WTC11 (cell line): ENCODE measurements at regions not wholly inside any gene's neighbourhood (a gene's known extent, or its start where the extent isn't known, plus 50 kb on each side); places are given as distances from the start of the nearest gene placed in this dataset.

Source experiments
- ATAC-seq: fragments of 200-7000 bp; cut with Tn5 transposase; 2 replicates; pipeline ENCODE4 v1.10.0; 2021; ENCODE audit warnings: mild to moderate bottlenecking, moderate library complexity
- CTCF ChIA-PET: fragments of 300-600 bp; sonication (Branson Sonifier 250); formaldehyde crosslinking; loops from one replicate; lab custom pipeline; 2021; ENCODE audit warnings: antibody characterized with exemption; lab: Charles Lee
- POLR2A ChIA-PET: fragments of 350-600 bp; sonication (Branson Sonifier 250); formaldehyde crosslinking; loops from one replicate; lab custom pipeline; 2021; ENCODE audit warnings: antibody characterized with exemption; lab: Charles Lee
- DNase-seq: peaks from one replicate; pipeline ENCODE4 v3.0.0; 2021; ENCODE audit warnings: low spot score
- H3K27ac Mint-ChIP-seq: 2 replicates; pipeline ENCODE4 v1.8.0; 2021; ENCODE audit warnings: mixed read lengths
- H3K27me3 Mint-ChIP-seq: 2 replicates; pipeline ENCODE4 v1.8.0; 2021; ENCODE audit warnings: low read depth, mild to moderate bottlenecking, moderate library complexity, mixed read lengths
- H3K36me3 Mint-ChIP-seq: 2 replicates; pipeline ENCODE4 v1.8.0; 2021; ENCODE audit warnings: mixed read lengths
- H3K4me1 Mint-ChIP-seq: 2 replicates; pipeline ENCODE4 v1.8.0; 2022; ENCODE audit warnings: mixed read lengths
- H3K4me3 Mint-ChIP-seq: 2 replicates; pipeline ENCODE4 v1.8.0; 2021; ENCODE audit warnings: mild to moderate bottlenecking, moderate library complexity, mixed read lengths
- H3K9me3 Mint-ChIP-seq: 2 replicates; pipeline ENCODE4 v1.8.0; 2021; ENCODE audit warnings: mixed read lengths
- ATF3 ChIP-seq: sonication (generic); formaldehyde crosslinking; conservative IDR thresholded peaks from 2 replicates; pipeline ENCODE4 v1.8.1; 2022; ENCODE audit warnings: mild to moderate bottlenecking, missing genetic modification reagents
- CBFB ChIP-seq: sonication (generic); formaldehyde crosslinking; IDR thresholded peaks from 2 replicates; pipeline ENCODE4 v1.8.1; 2022; ENCODE audit warnings: mild to moderate bottlenecking, low read depth, missing genetic modification reagents
- CREB1 ChIP-seq: sonication (generic); formaldehyde crosslinking; IDR thresholded peaks from 2 replicates; pipeline ENCODE4 v1.8.0; 2023; ENCODE audit warnings: mild to moderate bottlenecking, missing genetic modification reagents
- CREM ChIP-seq: sonication (generic); formaldehyde crosslinking; IDR thresholded peaks from 2 replicates; pipeline ENCODE4 v1.8.1; 2022; ENCODE audit warnings: mild to moderate bottlenecking, missing genetic modification reagents, moderate library complexity
- CTCF ChIP-seq: fragments of 200-600 bp; IDR thresholded peaks from 2 replicates; pipeline ENCODE4 v1.8.0; 2022; ENCODE audit warnings: antibody characterized with exemption
- E2F1 ChIP-seq: sonication (generic); formaldehyde crosslinking; IDR thresholded peaks from 2 replicates; pipeline ENCODE4 v1.8.0; 2022; ENCODE audit warnings: mild to moderate bottlenecking, missing genetic modification reagents
- ETV6 ChIP-seq: sonication (generic); formaldehyde crosslinking; IDR thresholded peaks from 2 replicates; pipeline ENCODE4 v1.8.1; 2022; ENCODE audit warnings: mild to moderate bottlenecking, missing genetic modification reagents
- FOXJ3 ChIP-seq: sonication (generic); formaldehyde crosslinking; IDR thresholded peaks from 2 replicates; pipeline ENCODE4 v1.9.0; 2021; ENCODE audit warnings: missing genetic modification reagents, mild to moderate bottlenecking, borderline replicate concordance
- FOXK1 ChIP-seq: sonication (generic); formaldehyde crosslinking; IDR thresholded peaks from 2 replicates; pipeline ENCODE4 v1.8.0; 2022; ENCODE audit warnings: mild to moderate bottlenecking, moderate library complexity, missing genetic modification reagents
- FOXP1 ChIP-seq: sonication (generic); formaldehyde crosslinking; IDR thresholded peaks from 2 replicates; pipeline ENCODE4 v1.8.0; 2022; ENCODE audit warnings: missing genetic modification reagents, mild to moderate bottlenecking, moderate library complexity, borderline replicate concordance
- GRHL2 ChIP-seq: fragments of 250-450 bp; sonication (Bioruptor Pico); IDR thresholded peaks from 2 replicates; pipeline ENCODE4 v1.8.0; 2022; ENCODE audit warnings: mild to moderate bottlenecking, moderate library complexity; ENCODE audit not compliant: insufficient replicate concordance, severe bottlenecking
- JAZF1 ChIP-seq: fragments of 250-450 bp; sonication (Bioruptor Pico); IDR thresholded peaks from 2 replicates; pipeline ENCODE4 v1.9.0; 2021; ENCODE audit warnings: moderate library complexity, mild to moderate bottlenecking, inconsistent platforms
- MYBL2 ChIP-seq: sonication (generic); formaldehyde crosslinking; IDR thresholded peaks from 2 replicates; pipeline ENCODE4 v1.8.1; 2023; ENCODE audit warnings: mild to moderate bottlenecking, moderate library complexity, missing genetic modification reagents
- NR2C2 ChIP-seq: sonication (generic); formaldehyde crosslinking; IDR thresholded peaks from 2 replicates; pipeline ENCODE4 v1.8.0; 2022; ENCODE audit warnings: mild to moderate bottlenecking, missing genetic modification reagents
- NR3C1 ChIP-seq: sonication (generic); formaldehyde crosslinking; conservative IDR thresholded peaks from 2 replicates; pipeline ENCODE4 v1.8.1; 2023; ENCODE audit warnings: low read depth, mild to moderate bottlenecking, missing genetic modification reagents
- RORB ChIP-seq: fragments of 250-450 bp; sonication (Bioruptor Pico); IDR thresholded peaks from 2 replicates; pipeline ENCODE4 v1.9.0; 2021; ENCODE audit warnings: mild to moderate bottlenecking
- SOX15 ChIP-seq: fragments of 250-450 bp; sonication (Bioruptor Pico); IDR thresholded peaks from 2 replicates; pipeline ENCODE4 v1.9.0; 2021; ENCODE audit warnings: mild to moderate bottlenecking
- USF2 ChIP-seq: sonication (generic); formaldehyde crosslinking; IDR thresholded peaks from 2 replicates; pipeline ENCODE4 v1.8.1; 2023; ENCODE audit warnings: mild to moderate bottlenecking, missing genetic modification reagents, moderate library complexity
- ZNF138 ChIP-seq: sonication (generic); formaldehyde crosslinking; conservative IDR thresholded peaks from 2 replicates; pipeline ENCODE4 v1.8.1; 2022; ENCODE audit warnings: mild to moderate bottlenecking, moderate library complexity, missing genetic modification reagents
- ZNF219 ChIP-seq: sonication (generic); formaldehyde crosslinking; IDR thresholded peaks from 2 replicates; pipeline ENCODE4 v1.8.0; 2023; ENCODE audit warnings: missing genetic modification reagents, mild to moderate bottlenecking, borderline replicate concordance
- ZNF232 ChIP-seq: sonication (generic); formaldehyde crosslinking; IDR thresholded peaks from 2 replicates; pipeline ENCODE4 v1.8.0; 2022; ENCODE audit warnings: mild to moderate bottlenecking, missing genetic modification reagents
- ZNF317 ChIP-seq: sonication (generic); formaldehyde crosslinking; IDR thresholded peaks from 2 replicates; pipeline ENCODE4 v1.8.1; 2023; ENCODE audit warnings: low read depth, mild to moderate bottlenecking, moderate library complexity, missing genetic modification reagents, borderline replicate concordance
- ZNF396 ChIP-seq: fragments of 250-450 bp; sonication (Bioruptor Pico); IDR thresholded peaks from 2 replicates; pipeline ENCODE4 v1.8.0; 2021; ENCODE audit warnings: mild to moderate bottlenecking, moderate library complexity, borderline replicate concordance
- ZNF416 ChIP-seq: fragments of 250-450 bp; sonication (Bioruptor Pico); IDR thresholded peaks from 2 replicates; pipeline ENCODE4 v1.9.0; 2021; ENCODE audit warnings: mild to moderate bottlenecking, inconsistent platforms
- ZNF423 ChIP-seq: fragments of 250-450 bp; sonication (Bioruptor Pico); IDR thresholded peaks from 2 replicates; pipeline ENCODE4 v2.1.2; 2022; ENCODE audit warnings: mild to moderate bottlenecking, moderate library complexity
- TF ChIP-seq, protein P1 (sequence below): sonication (generic); formaldehyde crosslinking; IDR thresholded peaks from 2 replicates; pipeline ENCODE4 v1.8.1; 2023; ENCODE audit warnings: mild to moderate bottlenecking, missing genetic modification reagents
- TF ChIP-seq, protein P2 (sequence below): fragments of 250-450 bp; sonication (Bioruptor Pico); IDR thresholded peaks from 2 replicates; pipeline ENCODE4 v1.8.0; 2021; ENCODE audit warnings: mild to moderate bottlenecking
- TF ChIP-seq, protein P3 (sequence below): sonication (generic); formaldehyde crosslinking; IDR thresholded peaks from 2 replicates; pipeline ENCODE4 v1.8.1; 2023; ENCODE audit warnings: mild to moderate bottlenecking, moderate library complexity, missing genetic modification reagents

- DNase-seq, result no peak
- ATAC-seq, result no peak
- peaks cover 3% of the 10 kb centered on the region for H3K27me3 Mint-ChIP-seq
- H3K9me3 Mint-ChIP-seq, result peaks cover 5% of the 10 kb centered on the region
- H3K4me1 Mint-ChIP-seq, result no peaks in the 10 kb centered on the region
- TF ChIP-seq E2F1, result no peak
- TF ChIP-seq NR2C2, result no peak
- TF ChIP-seq ZNF138 (CRISPR knock-in tag), result no peak
- no peak for TF ChIP-seq MYBL2 (CRISPR knock-in tag)
- no peak for TF ChIP-seq FOXK1 (CRISPR knock-in tag)
- TF ChIP-seq RORB (CRISPR knock-in tag), result no peak
- no peak for TF ChIP-seq ZNF232 (CRISPR knock-in tag)
- no peak for TF ChIP-seq CBFB (CRISPR knock-in tag)
- TF ChIP-seq ZNF416, result no peak
- TF ChIP-seq ZNF396 (CRISPR knock-in tag), result no peak
- TF ChIP-seq, protein P1, sequence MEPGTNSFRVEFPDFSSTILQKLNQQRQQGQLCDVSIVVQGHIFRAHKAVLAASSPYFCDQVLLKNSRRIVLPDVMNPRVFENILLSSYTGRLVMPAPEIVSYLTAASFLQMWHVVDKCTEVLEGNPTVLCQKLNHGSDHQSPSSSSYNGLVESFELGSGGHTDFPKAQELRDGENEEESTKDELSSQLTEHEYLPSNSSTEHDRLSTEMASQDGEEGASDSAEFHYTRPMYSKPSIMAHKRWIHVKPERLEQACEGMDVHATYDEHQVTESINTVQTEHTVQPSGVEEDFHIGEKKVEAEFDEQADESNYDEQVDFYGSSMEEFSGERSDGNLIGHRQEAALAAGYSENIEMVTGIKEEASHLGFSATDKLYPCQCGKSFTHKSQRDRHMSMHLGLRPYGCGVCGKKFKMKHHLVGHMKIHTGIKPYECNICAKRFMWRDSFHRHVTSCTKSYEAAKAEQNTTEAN (CRISPR knock-in tag), result no peak
- TF ChIP-seq ZNF219 (CRISPR knock-in tag), result no peak
- no peak for TF ChIP-seq CREB1
- TF ChIP-seq FOXP1 (CRISPR knock-in tag), result no peak
- TF ChIP-seq USF2, result no peak
- no peak for TF ChIP-seq CREM (CRISPR knock-in tag)
- TF ChIP-seq ZNF317 (CRISPR knock-in tag), result no peak
- TF ChIP-seq GRHL2 (CRISPR knock-in tag), result no peak
- TF ChIP-seq, protein P2, sequence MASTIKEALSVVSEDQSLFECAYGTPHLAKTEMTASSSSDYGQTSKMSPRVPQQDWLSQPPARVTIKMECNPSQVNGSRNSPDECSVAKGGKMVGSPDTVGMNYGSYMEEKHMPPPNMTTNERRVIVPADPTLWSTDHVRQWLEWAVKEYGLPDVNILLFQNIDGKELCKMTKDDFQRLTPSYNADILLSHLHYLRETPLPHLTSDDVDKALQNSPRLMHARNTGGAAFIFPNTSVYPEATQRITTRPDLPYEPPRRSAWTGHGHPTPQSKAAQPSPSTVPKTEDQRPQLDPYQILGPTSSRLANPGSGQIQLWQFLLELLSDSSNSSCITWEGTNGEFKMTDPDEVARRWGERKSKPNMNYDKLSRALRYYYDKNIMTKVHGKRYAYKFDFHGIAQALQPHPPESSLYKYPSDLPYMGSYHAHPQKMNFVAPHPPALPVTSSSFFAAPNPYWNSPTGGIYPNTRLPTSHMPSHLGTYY (CRISPR knock-in tag), result no peak
- no peak for TF ChIP-seq FOXJ3 (CRISPR knock-in tag)
- no peak overlapping the region for H3K27ac Mint-ChIP-seq
- no peaks in the 10 kb centered on the region for H3K36me3 Mint-ChIP-seq
- H3K4me3 Mint-ChIP-seq, result no peak overlapping the region
- POLR2A ChIA-PET, result no interaction called here
- CTCF ChIA-PET, result interaction anchor here (1.7 kb wide), 2 partner anchors 24 to 373 kb away, joined by 7 to 11 read pairs; no protein-coding TSS in a partner anchor
Observed at GRCh38 chr6:78808933-78809332, 58.4 kb upstream of the IRAK1BP1 start.

GRCh38 chr6:78810146-78810545 is 57.2 kb upstream of the IRAK1BP1 start:
- POLR2A ChIA-PET, result no interaction called here
- no peak overlapping the region for H3K4me3 Mint-ChIP-seq
- DNase-seq (peak; percentile 21), ATAC-seq (peak; percentile 96)
- H3K27me3 Mint-ChIP-seq, result peaks cover 3% of the 10 kb centered on the region
- CTCF ChIA-PET, result interaction anchor here (0.6 to 1.7 kb wide), 29 partner anchors 13 to 1346 kb away, joined by 3 to 16 read pairs (median 4); no protein-coding TSS in a partner anchor
- H3K4me1 Mint-ChIP-seq, result no peaks in the 10 kb centered on the region
- H3K36me3 Mint-ChIP-seq, result no peaks in the 10 kb centered on the region
- H3K27ac Mint-ChIP-seq, result no peak overlapping the region
- H3K9me3 Mint-ChIP-seq, result no peaks in the 10 kb centered on the region; the same call in 1 of the 2 replicates
- TF ChIP-seq JAZF1 (CRISPR knock-in tag) (no peak), CTCF (0 out of 2 replicates have a peak, but pooled peaks have one; percentile 40), NR3C1 (CRISPR knock-in tag) (no peak), ATF3 (CRISPR knock-in tag) (no peak), ETV6 (CRISPR knock-in tag) (no peak), SOX15 (no peak), ZNF423 (no peak)
- TF ChIP-seq, protein P3, sequence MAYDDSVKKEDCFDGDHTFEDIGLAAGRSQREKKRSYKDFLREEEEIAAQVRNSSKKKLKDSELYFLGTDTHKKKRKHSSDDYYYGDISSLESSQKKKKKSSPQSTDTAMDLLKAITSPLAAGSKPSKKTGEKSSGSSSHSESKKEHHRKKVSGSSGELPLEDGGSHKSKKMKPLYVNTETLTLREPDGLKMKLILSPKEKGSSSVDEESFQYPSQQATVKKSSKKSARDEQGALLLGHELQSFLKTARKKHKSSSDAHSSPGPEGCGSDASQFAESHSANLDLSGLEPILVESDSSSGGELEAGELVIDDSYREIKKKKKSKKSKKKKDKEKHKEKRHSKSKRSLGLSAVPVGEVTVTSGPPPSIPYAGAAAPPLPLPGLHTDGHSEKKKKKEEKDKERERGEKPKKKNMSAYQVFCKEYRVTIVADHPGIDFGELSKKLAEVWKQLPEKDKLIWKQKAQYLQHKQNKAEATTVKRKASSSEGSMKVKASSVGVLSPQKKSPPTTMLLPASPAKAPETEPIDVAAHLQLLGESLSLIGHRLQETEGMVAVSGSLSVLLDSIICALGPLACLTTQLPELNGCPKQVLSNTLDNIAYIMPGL (CRISPR knock-in tag), result no peak
